ENCODE measurements at regions not wholly inside any gene's neighbourhood (a gene's known extent, or its start where the extent isn't known, plus 50 kb on each side); places are given as distances from the start of the nearest gene placed in this dataset.
"Not testable (repeated sequence)": the region's sequence is repeated elsewhere in the genome, so short reads cannot be mapped to it uniquely, and the experiment has no call there.

DNA sequence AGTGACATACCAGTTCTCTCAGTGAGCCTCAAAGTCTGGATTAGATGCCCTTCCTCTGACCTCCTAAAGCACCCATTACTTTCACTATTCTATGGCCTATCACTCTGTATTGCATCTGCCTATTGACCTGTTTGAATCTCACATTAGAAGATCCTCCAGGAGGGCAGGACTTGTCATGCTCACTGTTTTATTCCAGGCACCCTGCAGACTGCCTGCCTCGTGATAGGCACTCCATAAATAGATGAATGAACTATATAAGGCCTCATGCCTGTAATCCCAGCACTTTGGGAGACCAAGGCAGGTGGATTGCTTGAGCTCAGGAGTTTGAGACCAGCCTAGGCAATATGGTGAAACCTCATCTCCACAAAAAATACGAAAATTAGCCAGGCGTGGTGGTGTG, 160.1 kb upstream of the CADM1 start:
- FAIRE-seq: no peak

DNA sequence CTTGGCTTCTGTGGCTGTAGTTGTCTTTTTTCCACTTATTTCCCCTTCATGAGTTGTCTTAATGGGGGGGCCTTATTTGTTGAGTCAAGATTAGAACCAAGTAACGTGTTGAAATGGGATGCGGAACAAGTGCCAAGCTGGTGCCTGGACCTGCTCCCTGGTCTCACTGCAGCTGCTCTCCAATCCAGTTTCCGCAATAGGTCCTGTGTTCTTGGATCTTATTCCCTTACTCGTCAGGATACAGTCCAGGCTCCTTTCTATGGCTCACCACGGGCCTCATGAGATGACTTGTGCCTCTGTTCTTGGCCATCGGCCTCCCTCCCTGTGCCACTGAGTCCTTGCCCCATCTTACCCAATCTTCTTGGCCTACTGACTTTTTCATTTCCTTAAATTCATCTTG, 159.6 kb upstream of the CADM1 start:
- no peak for FAIRE-seq

DNA sequence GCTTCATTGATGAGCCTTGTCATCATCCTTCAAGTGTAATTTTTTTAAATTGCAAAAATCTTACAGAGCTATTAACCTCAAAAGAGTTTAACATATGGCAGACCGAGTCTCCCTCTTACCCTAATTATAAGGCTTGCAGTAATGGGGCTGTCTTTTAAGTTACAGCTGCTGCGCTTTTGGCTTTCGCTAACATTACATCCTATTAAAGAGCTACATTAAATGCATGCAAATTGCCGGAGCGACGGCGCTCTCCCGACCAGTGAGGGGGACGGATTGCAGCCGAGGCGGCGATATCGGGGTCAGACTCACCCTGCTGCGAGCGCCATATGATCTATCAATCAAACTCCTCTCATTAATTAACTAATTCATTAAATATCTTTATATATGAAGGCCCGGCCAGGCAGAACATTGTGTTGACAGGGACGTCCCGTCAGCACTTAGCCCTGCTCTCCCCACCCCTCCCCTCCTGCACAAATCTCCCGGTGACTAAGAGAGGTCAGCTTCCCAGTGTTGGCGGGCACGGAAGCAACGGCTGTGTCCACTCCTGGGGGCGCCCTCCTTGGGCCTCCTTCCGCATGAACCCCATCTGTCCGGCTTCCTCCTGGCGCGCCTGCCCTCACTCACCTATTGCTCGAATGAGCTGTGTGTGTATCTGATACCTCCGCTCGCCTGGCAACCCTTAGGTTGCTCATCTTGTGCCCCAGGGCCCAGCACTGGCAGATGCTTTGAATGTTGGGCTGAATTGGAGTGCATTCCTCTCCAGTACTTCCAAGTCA, 156.0 kb upstream of the CADM1 start:
- no peak for FAIRE-seq

DNA sequence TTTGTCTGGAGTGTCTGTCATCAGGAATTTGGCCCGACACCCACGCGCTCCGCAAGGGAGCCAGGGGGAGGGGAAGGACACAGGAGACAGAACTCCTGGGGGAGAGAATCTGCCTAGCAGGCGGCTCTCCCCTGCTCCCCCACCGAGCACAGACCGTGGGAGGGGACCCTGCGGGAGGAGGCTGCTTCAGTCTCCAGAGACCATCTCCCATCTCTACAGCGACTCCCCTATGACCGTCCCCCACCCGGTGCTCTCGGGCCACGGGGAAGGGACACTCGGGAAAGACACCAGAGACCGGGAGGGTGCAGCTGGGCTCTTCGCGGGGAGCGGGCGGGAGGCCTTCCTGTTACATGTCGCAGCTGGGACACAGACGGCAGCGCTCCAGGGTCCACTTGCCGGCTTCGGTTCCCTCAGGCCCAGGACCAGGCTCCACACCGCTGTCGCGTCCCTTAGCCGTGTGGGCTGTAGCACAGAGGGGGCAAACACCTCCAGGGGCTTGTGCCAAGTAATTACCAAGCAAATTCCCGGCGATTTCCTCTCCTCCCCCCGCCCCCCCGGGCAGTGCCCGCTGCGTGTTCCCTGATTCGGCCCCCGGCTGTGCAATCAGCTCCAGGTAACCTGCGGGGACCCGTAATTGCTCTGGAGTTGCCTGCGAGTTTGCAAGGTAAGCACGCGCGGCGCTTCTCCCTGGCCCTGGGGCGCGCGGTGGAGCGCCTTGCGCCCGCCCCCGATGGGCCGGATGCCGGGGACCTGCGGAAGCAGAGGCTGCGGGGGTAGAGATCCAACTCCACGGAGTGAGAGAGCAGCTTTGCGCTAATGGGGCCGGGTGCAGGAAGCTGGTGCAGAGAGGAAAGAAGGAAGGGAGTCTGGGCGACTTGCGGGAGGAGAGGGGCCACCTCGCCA, 155.1 kb upstream of the CADM1 start:
- FAIRE-seq: no peak

DNA sequence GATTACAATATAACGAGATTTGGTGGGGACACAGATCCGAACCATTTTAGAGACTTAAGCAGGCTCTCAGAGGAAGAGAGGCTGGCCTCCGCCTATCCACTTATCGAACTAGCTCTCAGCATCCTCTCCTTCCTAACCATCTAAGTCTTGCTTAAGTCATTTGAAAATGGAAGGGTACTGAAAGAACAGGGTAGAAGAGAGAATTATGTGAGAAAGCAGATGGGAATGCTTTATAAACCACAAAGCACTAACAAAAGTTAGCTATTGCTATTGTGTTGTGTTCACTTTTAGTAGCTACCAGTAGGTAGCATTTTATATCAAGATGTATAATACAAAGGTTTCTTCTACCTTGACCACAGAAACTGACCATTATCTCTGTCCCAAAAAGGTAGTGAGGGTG, 153.4 kb upstream of the CADM1 start:
- FAIRE-seq: no peak

DNA sequence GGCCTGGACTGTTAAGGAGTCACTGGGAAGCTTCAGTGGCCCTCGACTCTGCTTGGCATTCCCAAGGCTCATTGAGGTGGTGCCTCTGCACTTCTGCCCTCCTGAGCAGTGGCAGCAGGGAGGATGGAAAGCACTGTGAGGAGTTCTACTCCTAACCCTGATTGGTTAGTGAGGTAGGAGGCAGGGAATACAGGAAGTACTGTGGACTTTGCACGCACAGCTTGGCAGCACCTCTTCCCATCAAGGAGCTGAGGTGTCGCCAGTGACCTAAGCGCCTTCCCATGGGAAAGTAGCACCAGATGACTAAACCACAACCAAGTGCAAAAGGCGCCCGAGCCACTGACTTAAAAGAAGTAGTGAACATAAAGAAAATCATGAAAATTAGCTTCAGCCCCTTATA, 152.5 kb upstream of the CADM1 start:
- FAIRE-seq: no peak

DNA sequence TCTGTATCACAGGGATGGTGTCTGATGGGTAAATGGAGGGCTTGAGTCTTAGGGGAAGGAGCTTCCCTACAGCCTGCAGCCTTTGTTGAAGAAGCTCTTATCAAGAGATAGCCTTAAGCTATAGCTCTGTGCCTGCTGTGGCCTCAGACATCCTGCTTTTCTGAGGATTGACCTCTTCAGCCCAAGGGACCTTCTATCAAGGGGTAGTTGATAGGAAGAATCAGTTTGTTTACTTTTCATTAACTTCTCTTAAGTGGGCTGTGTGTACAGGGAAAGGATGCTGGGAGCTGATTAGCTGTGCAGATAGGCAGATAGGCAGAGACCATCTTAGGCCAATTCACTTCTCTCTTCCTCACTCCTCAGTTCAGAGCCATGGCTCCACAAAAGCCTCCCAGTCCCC, 151.8 kb upstream of the CADM1 start:
- no peak for FAIRE-seq

DNA sequence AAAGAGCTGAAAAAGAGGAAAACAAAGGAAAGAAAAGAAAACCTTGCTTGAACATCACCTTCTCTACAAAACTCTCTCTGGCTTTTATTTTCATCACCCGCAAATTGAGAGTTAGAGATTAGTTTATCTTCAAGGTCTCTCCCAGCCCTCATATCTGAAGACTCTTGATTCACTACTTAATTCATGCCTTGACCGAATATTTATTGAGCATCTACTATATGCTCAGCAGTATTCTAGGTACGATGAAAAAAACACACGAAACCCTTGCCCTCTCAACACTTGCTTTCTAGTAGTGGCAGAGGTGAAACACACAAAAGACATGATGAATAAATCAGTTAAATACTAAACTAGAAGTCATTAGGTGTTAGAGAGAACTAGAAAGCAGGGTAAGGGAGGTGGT, 150.6 kb upstream of the CADM1 start:
- no peak for FAIRE-seq

DNA sequence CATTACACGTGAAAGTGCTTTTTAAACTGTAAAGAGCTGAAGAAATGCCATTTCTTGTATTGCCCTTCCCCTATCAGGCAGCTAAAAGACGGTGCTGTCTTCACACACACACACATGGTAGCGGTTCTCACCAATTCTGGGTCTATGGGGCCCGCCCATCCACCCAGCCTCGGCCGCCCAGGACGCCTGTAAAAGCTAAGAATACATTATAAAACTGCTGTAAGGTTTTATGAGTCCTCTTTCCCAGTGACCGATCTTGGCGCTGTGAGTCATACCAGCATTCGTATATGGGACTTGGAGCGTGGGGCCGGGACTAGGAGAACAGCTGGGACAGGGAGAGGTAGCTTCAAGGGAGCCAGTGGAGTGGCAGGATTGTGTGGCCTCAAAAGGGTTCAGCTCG, 149.7 kb upstream of the CADM1 start:
- no peak for FAIRE-seq

DNA sequence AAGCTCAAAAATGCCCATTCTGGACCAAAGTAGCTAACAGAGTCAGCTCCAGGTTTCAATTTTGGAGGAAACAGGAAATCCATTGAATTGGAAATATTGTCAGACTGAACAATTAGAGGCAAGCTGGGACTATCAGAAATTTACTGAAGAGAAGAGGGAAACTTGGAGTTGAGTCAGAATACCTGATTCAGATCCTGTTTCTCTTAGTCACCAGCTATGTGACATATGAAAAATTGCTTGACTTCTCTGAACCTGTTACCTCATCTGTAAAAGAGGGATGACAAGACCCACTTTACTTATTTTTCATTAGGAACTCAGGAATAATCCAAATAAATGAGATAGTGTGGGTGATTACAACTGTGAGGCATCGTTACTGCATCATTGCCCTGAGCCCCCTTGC, 148.9 kb upstream of the CADM1 start:
- FAIRE-seq: no peak

DNA sequence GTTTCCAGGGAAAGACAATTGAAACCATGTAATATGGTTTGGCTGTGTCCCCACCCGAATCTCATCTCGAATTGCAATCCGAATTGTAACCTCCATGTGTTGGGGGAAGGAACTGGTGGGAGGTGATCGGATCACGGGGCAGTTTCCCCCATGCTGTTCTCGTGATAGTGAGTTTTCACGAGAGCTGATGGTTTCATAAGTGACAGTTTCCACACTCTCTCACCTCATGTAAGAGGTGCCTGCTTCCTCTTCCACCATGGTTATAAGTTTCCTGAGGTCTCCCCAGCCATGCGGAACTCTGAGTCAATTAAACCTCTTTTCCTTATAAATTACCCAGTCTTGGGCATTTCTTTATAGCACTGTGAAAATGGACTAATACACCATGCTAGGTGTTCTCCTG, 148.3 kb upstream of the CADM1 start:
- FAIRE-seq: no peak

DNA sequence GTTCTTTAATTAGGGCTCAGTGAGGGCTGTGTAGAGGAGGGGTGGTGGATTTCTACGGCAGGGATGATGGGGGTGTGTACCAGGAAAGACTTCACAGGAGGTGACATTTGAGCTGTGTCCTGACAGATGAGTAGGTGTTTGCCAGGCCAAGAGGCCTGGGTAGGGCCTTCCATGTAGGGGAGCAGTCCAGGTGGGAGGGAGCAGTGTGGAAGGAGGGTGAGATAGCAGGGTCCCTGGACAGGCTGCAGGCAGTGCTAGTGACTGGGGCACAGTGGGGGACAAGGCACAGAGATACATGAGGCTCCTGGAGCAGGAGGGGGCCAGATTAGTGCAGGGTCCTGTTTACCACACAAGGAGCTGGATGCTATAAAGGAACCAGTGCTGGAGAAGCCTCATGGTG, 147.9 kb upstream of the CADM1 start:
- no peak for FAIRE-seq

DNA sequence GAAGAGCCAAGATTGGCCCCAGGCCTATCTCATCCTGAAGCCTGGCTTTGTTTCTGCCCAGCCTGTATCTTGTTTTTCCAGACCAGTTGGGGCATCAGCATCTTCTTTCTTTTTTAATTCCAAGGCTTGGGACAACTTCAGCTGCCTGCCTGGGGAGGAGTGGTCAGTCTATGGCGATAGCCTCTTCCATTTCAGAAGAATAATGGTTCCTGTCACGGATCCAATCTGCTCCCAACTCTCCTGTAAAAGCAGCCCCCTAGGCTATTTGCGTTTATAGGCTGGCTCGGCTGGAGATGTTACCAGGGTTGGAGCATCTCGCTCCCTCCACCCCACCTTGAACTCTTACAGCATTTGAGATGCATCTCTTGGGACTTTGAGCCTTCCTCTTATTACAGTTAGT, 145.2 kb upstream of the CADM1 start:
- FAIRE-seq: no peak

DNA sequence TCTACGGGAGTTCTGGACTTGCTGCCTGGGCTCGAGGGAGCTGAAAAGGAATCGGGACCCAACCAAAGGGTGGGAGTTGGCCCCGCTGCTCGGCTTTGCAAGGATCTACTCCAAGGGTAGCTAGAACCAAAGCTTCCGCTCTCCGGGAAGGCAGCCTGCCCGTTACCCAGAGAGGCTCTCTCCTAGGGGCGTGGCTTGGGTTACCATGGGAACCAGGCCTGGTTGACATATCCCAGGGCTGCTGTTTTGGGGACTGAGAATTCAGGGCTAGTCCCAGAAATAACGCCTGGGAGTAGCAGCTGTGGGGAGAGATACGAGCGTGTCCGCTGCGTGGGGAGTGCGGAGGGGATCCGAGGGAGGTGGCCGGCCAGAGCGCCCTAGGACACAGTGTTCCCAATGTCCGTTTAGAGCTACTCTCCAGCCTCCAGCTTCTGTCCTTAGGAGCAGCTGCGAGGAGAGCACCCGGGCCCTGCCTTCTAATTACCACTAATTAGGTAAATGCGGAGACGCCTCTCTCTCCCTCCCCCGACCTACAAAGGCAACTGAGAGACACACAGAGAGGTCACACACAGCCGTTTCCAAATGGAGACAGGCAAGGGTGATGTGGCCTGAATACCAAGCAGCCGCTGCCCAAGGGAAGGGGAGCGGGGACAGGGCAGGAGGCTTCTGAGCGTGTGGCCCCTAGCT, 141.6 kb upstream of the CADM1 start:
- FAIRE-seq: no peak

DNA sequence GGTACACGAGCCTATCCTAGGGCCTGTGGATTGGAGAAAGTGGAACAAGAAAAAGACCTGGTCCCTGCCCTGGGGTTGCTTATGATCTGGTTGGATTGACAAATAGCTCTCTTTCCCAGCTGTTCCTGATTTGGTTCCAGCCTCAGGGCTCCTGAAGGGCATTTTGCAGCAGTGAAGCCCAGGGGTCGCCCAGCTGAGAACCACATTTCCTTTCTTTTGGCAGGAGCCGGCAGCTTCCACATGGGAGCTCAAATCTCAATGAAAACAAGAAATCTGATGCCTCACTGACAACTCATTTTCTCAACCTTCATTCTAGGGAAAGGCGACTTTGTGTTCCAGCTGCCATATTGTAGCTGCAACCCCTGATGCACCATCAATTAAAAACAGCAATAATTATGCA, 140.6 kb upstream of the CADM1 start:
- FAIRE-seq: no peak

DNA sequence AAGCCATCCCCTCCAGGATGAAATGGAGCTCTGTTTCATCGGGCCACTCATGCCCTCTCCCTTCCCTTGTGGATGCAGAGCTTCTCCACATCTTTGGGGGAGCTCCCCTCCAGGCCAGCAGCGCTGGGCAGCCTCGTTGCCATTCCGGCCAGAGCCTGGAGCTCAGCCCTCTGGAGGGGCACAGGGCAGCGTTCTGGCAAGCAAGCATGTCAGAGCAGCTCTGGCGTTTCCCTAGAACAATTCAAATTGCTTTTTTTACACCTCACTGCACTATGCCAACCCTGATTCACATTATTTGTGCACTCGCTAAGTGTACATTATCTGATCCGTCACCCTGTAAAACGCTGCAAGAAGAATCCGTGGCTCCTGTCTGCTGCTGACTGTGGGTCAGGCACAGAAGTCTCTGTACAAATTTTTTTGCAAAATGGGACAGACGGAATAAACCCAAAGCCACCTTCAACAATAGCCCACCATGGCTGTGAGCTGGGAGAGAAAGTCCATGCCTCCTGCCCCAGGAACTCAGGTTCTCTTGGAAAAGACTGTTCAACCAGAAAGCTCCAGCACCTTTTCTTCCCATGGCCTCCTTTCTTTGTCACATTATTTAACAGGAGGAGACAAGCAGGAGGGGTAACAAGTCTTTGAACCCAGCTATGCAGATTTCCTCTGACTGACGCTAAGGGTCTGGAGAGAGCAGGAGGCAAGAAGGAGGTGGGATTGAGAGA, 139.5 kb upstream of the CADM1 start:
- FAIRE-seq: no peak

DNA sequence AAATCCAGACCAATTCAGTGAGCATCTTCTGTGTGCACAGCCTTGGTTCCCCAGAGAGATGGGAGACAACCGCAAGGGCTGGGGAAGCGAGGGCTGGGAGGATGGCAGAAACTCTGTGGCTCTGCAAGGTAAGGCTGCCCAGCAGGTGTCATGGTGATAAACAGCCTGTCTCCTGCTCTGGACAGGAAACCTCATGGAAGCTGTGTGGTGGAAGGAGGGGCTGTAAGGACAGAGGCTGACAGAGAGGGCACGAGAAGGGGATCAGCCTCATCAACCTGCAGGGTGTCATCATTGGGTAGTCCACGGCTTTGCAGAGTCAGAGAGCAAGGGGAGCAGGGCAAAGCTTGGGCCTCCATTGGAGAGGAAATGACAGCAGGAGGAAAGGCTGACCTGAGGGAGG, 138.4 kb upstream of the CADM1 start:
- FAIRE-seq: no peak

DNA sequence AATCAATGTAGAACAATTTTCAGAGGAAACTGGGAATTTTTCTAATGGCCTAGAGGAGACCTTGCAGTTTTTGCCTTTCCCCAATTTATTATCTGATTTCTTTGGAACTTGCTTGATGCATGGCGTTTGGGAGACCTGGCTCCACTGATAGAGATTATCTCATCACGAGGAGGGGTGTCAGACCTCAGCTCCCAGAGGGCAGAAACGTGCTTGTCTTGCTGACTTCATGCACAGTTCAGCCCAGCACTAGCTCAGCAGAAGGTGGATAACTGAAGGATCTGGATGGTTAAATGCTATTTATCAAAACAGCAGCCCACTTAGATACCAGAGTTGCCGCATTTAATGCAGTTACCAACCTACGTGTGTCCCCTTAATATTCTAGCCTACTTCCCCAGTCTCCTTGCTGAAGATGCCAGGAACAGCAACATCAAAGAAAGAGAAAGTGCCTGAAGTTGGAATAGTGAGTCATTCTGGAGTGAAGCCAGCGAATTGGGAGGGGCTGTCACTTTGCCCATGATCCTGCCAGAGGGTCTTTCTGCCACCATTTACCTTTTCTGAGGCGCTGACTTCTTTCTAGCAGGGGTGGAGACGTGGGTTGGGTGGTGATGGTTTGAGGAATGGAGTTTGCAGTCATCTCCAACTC, 133.5 kb upstream of the CADM1 start:
- FAIRE-seq: no peak

DNA sequence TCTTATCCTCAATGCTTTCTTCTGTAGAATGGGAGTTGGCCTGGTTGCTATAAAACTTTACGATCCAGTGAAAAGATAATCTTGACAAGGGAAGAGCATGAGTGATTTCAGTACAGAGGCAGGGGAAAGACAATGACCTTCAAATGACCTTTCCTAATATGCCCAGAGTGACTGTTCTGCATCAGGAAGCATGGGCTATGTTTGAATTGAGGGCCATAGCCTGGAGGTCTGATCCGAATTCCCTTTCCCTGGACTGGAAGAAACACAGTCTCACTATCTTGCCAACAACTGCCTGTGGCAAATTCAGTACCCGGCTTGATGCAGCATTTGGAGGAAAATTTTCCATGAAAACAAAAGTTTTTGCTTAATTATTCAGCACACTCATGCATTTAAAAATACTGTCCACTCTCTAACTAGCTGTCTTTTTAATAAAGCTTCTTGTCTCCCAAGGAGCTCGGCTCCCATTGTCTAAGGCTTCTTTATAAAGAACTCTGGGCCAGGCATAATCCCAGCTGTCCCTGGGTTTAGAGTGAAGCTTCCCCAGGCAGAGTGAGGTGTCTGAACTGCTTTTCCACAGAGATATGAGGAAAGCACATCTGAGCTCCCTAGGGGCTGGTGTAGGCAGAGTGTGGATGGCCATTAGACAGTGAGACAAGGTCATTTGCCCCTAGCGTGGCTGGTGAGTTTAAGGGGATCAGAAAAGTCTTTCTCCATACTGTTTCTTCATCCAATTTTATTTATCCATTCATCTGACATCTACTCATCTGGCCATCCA, 132.7 kb upstream of the CADM1 start:
- no peak for FAIRE-seq

DNA sequence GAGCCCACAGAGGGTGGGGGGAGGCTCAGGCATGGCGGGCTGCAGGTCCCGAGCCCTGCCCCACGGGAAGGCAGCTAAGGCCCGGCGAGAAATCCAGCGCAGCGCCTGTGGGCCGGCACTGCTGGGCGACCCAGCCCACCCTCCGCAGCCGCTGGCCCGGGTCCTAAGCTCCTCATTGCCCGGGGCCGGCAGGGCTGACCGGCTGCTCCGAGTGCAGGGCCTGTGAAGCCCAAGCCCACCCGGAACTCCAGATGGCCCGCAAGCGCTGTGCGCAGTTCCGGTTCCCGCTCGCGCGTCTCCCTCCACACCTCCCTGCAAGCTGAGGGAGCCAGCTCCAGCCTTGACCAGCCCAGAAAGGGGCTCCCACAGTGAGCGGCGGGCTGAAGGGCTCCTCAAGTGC, 129.8 kb upstream of the CADM1 start:
- FAIRE-seq: not testable (repeated sequence)

DNA sequence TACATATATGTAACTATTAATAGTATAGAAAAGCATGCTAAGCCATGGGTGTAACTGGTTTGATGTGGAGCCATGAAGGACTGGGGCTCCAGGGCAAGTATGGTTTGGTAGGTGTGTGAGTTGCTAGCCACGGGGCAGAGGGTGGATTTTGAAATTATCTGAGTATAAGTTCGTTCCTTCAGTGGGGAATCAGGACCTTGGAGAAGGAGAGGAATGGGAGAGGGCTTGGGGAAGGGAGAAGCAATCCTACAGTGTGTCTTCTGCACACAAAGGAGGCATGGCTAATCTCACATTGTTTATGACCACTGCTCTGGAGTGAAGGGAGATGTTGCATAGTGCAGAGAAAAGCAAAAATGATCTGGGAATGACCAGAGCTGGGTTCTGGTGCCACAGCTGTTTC, 127.8 kb upstream of the CADM1 start:
- no peak for FAIRE-seq

DNA sequence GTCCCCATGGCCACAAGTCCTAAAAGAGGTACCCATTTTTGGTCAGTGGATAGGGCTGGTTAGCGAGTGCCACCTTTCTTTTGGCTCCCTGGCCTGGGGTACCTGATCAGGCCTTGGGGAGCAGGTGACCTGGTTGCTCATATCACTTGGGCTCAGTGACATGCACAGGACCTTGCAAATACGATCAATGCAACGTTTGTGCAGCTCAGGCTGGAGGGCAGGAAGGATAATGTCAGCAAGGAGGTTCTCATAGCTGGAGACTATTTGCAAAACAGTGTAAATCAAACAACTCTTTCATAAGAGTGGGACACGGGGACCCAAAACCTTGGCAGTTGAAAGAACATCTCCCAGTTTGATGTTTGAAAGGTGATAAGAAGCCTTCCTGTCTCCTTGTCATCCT, 127.4 kb upstream of the CADM1 start:
- no peak for FAIRE-seq
